Pons (tissue), 1 donor: ENCODE measurements at regions not wholly inside any gene's neighbourhood (a gene's known extent, or its start where the extent isn't known, plus 50 kb on each side); places are given as distances from the start of the nearest gene placed in this dataset.
"Not testable (repeated sequence)": the region's sequence is repeated elsewhere in the genome, so short reads cannot be mapped to it uniquely, and the experiment has no call there.

Experiments
- DNase-seq: peaks from one replicate; pipeline ENCODE4 v3.0.0-alpha.2; 2016; ENCODE audit warnings: low spot score

DNA sequence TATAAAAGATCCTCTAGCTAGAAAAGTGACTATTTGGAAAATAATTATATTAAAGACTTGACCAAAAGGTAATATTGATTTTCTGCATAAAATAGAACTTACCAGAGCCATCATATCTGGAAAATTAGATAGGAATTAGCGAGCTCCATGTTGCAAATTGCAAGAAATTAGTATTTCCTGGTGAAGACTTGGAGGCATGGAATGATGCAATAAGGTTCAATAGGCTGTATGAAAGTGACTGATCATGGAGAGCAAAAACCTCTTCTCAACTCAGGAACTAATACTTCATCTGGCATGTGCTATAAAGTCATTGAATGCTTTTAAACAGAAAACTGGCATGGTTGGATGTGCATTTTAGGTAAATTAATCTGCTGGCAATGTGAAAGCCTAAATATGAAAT lies 66.3 kb upstream of the UFM1 start:
- DNase-seq, result no peak

DNA sequence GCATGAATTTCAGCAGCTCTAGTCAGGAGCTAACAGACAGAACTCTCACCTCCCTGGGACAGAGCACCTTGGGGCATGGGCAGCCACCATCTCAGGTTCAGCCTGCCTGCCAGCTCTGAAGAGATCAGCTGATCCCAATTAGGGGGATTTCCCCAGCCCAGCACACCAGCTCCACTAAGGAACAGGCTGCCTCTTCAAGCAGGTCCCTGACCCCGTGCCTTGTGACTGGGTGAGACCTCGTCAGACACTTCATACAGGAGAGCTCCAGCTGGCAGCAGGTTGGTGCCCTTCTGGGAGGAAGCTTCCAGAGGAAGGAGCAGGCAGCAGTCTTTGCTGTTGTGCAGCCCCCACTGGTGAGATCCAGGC lies 84.5 kb upstream of the UFM1 start:
- DNase-seq, result no peak

DNA sequence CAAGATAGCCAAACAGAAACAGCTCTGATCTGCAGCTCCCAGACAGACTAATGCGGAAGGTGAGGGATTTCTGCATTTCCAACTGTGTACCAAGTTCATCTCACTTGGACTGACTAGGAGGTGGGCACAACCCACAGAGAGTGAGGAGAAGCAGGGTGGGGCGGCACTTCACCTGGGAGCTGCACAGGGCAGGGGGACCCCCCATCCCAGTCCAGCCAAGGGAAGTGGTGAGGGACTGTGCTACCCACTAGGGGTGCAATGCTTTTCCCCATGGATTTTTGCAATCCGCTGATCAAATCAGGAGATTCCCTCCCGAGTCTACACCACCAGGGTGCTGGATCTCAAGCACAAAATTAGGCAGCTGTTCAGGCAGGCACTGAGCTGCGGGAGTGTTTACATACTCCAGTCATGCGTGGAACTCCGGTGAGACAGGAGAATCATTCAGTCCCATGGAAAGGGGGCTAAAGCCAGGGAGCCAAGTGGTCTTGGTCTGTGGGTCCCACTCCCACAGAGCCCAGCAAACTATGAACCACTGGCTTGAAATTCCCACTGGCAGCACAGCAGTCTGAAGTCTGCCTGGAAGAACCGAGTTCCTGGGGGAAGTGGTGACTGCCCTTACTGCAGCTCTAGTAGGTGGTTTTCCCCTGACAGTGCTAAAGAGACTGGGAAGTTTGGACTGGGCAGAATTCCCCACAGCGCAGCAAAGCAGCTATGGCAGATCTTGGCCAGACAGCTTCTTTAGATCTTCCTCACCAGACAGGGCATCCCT lies 85.1 kb upstream of the UFM1 start:
- no peak for DNase-seq

DNA sequence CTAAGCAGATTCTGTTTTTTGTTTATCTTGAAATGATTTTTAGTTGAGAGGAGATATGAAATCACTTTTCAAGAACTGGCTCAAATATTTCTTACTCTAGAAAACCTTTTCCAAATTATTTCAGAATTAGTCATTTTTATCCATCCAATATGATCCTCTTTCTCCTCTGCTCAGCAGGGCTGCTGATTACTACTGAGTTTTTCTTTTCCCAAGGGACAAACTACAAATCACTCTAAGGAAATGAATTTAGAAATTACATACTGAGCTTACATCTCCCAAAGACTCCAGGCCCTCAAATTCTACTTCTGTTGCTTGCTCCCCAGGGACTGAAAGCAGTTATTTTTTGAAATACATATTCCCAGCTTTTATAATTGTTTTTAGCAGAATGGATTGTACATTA lies 87.4 kb upstream of the UFM1 start:
- no peak for DNase-seq

DNA sequence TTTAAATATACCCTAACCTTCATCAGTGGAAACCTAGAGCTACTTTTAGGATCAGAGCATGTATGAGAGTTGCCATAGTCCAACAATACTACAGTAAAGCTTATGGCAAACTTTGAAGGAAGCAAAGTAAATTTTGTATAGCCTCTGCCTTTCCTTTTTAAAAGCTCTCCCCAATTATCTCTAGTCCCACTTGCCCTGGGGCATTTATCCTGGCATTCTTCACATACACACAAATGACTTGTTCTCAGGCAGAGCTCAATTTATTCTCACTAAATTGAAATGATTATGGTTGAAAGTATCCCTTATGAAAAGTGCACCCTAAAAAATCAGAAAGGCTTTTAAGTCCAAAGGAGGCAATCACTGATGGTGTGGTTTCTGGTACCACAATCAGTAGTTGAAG lies 94.1 kb upstream of the UFM1 start:
- no peak for DNase-seq

DNA sequence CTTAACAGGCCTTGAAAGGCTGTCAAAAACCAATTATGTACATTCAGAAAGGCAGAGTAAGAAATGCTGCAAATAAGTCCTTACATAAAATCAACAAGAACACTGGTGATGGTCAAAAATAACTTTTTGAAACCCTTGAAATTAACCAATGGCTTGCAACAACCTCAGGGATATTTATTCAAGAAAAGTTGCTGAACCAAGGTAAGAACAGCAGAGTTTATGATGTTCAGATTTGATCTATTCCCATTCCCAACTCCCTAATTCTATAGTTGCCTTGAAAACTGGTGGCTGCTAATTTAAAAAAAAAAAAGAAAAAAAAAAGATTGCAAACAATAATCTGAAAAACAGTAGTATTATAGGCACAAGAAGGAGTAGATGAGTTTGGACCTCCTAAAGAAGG lies 109.8 kb upstream of the UFM1 start:
- DNase-seq, result no peak

DNA sequence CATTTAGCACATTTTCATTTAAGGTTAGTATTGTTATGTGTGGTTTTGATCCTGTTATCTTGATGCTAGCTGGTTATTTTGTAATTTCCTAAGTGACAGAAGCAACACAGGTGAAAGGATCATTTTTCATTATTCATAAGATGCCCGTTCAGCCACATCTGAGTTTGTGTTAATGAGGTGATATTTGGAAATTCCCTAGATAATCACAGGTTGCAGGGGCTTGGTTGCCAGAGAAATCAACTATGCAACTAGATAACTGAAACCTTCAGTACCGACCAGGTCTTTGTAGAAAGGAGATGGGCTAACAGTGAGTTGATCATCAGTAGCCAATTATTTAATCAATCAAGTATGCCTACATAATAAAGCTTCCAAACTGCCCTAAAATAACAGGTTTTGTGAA lies 121.3 kb upstream of the UFM1 start:
- DNase-seq, result no peak

DNA sequence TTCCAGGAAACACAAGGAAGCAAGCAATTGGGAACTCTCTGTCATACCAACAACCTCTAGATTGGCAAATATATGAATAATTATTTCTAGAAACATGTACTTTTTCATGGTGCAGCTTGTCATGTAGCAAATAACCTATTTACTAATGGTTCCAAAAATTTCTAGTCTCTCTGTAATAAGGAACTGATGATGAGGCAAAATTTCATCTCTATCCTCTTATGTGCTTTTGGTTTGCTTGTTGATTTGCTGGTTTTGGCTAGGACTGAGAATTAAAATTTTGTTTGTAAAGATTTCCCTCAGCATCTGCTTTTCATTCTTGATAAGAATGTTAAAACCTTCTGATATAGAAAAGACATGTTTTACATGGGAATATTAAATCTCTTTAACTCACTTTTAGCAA lies 123.2 kb upstream of the UFM1 start:
- no peak for DNase-seq

DNA sequence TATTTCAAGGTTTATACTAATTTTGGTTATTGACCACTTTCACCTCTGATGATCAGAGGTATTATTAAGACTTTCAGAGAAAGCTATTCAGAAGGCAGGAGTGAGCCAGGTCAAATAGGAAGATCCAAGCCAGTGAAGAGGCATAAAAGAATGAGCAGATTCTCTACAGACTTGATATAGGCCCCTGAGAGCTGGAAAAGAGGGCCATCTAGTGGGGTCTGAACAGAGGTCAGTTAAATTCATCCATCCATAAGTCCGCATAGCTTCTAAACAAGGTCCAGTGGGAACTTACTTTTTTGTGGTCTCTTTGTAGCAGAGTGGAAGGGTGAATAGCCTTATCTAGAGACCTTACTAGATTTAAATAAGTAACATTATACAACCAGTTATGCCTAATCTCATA lies 126.6 kb upstream of the UFM1 start:
- peak; percentile 40 for DNase-seq

DNA sequence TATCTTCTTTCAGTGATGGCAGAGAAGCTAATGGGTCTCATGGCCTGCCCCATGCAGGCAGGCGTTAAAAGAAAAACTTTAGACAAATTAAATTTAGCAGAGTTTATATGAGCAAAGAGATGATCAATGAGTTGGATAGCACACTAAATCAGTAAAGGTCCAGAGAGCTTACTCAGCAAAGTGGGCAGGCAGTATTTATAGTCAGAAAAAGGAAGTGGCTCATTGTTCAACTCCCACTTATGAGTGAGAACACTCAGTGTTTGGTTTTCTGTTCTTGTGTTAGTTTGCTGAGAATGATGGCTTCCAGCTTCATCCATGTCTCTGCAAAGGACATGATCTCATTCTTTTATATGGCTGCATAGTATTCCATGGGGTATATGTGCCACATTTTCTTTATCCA lies 128.5 kb upstream of the UFM1 start:
- DNase-seq, result not testable (repeated sequence)

DNA sequence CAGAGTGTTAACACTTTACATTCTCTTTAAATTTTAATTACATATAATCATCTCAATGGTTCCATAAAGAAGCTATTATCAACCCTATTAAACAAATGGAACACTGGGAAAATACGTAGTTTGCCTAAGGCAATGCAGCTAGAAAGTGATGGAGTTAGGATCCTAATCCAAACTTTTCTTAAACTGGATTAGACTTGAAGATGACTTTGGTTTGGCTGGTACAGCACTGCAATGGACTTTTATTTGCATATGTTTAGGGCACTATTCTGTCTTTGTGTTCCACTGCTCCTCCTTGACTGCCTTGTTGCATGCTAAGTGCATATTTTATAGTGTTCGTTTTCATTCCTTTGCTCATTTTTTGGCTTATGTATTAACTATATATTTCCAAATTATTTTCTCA lies 133.5 kb upstream of the UFM1 start:
- no peak for DNase-seq

DNA sequence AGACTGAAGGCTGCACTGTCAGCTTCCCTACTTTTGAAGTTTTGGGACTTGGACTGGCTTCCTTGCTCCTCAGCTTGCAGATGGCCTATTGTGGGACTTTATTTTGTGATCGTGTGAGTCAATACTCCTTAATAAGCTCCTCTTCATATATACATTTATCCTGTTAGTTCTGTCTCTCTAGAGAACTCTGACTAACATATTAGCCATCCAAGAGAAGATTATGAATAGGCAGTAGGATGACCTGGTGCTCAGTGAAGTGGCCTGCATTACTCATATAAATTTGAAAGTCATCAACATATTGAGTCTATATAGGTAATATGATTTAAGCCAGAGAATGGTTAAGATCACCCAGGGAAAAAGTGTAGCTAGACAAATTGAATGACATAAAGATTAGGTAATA lies 136.3 kb upstream of the UFM1 start:
- no peak for DNase-seq

DNA sequence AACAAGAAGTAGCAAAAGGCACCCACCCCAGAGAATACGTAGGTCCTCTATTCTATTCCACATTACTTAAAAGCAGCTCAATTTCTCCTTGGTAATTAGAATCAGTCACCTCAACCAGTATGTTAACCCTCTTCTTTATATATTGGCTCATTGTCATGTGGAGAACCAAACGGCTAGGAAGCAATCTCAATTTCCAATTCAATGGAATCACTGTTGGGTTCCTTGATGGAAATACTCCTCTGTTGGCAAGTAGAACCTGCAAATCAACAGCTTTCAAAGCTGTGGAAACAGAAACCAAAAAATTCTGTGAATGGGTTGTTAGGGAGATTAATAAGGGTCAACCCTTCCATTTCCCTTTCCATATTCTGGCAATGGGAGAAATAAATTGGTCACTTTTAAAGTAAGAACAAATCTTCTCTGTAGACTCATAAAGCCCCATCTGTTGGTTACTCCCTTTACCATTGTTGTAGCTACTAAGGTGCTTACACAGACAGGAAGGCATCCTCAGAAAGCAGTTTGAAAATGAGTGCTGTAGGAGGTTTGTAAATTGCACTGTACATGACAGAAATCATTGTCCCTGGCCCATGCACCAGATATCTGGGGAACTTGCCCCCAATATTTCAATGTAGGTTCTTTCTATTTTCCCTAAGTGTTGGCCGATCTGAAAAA lies 138.6 kb upstream of the UFM1 start:
- DNase-seq, result no peak

DNA sequence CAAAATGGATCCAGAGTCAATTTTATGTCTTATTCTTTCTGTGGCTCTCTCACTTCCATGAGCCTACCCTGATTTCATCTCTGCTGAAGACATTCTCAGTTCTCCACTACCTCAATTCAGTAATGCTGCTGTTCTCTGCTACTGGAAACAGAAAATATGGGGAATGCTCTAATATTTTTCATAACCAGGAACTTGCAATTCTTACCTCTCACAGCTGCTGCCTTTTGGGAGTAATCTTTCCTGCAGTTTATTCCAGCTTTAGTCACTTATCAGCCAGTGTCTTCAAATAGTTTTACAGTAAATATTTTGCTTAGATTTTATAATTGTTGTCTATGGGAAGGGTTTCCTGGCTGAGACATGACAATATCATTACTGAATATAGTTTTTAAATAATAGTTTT lies 145.1 kb upstream of the UFM1 start:
- DNase-seq, result no peak

DNA sequence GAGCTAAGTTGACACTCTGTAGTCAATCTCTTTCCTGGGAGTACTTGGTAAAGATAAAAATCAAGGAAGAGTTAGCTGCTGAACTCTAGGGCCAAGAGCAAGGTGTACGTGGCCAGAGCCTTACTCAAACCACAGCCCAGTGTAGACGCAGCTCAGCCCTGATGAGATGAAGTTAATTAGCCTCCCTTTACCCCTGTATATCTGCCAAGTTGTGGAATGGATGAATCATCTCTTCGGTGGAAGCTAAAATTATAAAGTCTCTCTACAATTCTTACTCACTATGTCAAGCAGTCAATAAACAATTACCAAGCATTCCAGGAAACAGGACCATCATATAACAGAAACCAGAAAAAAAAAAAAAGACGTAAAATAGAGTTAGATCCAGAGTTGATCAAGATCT lies 146.9 kb upstream of the UFM1 start:
- DNase-seq, result no peak

DNA sequence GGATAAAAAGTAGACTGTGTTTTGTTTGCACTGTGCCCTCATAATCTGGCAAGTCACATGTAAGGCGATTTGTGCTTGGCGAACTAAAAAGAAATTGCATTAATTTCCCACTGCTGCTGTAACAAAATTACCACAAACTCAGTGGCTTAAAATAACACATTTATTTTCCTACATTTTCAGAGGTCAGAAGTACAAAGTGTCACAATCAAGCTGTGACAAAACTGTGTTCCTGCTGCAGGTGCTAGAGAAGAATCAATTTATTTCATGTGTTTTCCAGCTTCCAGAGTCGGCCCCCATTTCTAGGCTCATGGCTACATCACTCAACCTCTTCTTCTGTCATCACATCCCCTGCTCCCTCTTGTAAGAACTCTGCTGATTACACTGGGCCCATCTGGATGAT lies 158.6 kb upstream of the UFM1 start:
- no peak for DNase-seq

DNA sequence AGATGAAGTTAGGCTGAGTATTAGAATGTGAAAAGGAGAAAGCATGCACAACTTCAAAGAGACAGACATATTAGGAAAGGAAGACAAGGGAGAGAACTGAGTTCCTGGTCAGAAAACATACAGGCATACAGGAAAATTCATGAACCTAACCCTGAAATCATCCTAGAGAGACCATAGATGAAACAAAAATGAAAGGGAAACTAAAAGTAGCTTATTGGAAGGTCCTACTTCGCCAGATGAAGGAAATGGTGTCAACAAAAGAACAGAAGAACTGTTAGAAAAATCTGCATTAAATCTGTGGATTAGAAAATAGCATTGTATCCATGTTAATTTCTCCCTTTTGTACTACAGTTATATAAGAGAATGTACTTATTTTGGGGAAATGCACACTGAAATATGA lies 169.0 kb upstream of the UFM1 start:
- DNase-seq, result no peak

DNA sequence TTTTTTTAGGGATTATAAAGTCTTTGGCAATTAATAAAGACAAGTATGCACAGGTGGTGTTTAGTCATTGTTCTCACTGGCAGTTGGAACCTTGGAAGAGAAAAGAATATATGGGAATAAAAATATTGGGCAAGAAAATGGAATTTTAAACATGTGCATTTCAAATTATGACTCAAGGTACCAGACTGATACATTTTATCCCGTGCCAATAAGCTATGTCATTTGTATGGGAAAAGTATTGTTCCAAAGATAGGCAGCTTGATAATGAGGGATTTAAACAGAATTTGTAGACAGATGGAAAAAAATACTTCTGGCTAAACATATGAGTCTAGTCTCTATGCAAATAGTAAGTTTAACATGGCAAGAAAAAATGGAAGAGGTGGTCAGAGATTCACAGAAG lies 169.5 kb upstream of the UFM1 start:
- no peak for DNase-seq

DNA sequence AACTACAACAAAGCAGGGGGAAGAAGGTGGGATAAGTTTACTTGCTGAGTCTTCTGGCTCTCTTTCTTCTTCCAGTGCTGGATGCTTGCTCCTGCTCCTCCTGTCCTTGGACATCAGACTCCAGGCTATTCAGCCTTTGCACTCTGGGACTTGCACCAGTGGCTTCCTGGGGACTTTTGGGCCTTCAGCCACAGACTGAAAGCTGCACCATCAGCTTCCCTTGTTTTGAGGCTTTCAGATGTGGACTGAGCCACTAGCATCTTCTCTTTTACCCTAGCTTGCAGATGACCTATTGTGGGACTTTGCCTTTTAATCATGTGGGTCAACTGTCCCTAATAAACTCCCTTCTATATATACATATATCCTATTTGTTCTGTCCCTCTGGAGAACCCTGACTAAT lies 173.0 kb upstream of the UFM1 start:
- no peak for DNase-seq

DNA sequence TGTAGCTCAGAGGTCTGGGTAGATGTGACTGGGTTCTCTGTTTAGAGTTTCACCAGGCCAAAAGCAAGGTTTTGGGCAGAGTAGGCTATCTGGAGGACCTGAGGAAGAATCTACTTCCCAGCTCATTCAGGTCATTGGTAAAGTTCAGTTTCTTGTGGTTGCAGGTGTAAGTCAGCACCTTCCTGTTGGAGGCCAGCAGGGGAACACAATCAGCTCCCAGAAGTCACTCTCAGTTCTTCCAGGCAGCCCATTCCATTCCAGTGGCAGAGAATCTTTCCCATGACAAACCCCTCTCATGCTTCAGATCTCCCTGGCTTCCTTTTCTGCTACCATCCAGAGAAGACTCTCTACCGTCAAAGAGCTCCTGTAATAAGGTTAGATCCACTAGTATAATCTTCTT lies 176.2 kb upstream of the UFM1 start:
- DNase-seq, result no peak

DNA sequence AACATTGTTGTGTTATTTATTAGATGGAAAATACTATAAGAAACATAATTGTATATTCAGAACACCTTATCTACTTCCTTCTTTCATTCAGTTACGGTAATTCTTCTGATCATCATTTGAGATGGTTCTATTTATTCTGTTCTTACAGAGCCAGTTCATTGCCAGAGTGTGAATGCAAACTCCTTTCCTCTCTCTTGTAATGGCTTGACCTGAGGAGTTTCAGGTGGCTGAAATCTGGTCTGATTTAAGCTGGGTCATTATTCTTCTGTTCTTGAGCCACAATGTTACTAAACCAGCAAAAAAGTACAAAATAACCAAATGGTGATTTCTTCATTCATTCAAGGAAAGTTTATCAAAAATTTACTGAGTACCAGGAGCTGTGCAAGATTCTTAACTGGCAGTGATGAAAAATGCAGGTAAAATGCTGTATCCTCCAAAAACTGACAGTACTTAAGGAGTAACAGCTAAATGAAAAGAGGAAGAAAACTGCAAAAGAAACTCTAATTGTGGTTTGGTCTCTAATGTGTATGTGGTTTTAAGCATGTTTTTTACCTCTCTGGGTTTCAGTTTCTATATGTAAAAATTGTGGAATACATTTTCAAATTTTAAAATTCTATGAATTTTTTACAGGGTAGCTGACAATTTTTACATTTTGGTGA lies 182.4 kb upstream of the UFM1 start:
- no peak for DNase-seq

DNA sequence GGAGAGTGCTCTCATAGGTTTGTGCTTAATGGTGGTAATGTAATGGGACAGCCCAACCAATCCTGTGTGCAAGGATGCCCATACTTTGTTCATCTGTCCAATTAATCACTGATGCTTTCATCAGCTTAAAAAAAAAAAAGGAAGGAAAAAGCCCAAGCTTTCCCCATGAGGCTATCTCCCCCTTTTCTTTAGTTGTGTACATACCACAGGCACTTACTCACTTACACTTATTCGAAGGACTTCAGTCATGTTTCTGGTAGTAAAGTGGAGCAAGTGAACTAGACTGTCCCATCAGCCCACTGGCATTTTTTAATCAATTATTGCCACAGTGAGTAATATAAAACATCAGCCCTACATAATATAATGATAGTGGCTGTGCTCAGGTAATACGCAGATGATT lies 183.5 kb upstream of the UFM1 start:
- DNase-seq, result no peak

DNA sequence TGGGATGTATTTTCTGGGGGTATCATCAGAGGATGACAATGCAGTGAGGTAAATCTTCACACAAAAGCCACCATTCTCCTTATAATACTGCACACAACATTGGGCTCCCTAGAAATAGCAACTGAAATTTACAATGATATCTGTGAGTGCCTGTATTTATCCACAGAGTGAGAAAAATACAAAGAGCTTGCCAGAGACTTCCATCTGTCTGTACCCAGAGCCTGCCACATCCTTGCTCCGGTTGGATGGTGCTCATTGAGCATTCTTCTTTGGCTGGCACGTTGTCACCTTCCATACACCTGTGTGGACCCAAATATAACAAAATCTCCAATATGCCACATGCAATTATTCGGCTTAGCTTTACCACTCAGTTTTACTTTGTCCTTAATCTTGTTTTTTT lies 189.5 kb upstream of the UFM1 start:
- DNase-seq, result no peak

DNA sequence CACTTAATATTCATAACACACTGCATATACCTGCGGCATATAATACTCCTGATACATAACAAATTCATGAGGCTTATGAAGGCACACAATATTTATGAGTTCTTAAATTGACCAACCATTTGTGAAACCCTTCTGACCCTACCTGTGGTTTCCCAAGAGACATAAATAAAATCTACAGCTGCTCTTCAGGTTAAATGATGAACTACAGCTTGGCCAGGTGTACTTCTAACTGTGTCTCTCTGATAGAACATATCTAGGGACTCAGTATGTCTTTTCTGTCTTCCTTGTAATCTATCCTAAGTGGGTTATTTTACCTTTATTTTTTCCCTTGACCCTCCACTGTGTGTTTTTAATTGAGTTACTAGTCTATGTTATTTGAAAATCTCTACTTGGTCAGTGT lies 189.9 kb upstream of the UFM1 start:
- DNase-seq, result no peak
